ENCODE measurements at regions not wholly inside any gene's neighbourhood (a gene's known extent, or its start where the extent isn't known, plus 50 kb on each side); places are given as distances from the start of the nearest gene placed in this dataset.

DNA sequence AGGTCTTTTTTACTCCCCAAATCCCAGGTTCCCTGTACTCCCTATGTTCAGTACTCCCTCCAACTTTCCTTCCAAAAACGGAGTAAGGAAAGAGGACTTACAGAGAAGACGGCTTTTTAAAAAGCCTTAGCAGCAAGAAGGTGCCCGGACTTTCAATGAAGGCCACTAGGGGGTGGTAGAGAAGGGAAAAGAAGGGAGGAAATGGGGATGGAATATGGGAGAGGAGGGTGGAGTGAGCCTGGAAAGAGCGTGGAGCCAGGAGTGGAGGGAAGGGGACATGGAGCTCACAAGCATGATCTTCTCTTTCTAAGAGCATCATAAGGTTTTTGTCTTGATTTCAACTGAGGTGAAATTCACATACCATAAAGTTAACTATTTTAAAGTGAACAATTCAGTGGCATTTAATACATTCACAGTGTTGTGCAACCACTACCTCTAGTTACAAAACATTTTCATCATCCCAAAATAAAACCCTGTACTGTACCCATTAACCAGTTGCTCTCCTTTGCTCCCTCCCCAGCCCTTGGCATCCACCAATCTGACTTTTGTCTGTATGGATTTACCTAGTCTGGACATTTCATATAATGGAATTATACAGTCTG, 129.9 kb downstream of the ZNF281 start (continued):
- peak; percentile 39; the same call in 1 of the 2 replicates for TF ChIP-seq ZMYM4 (CRISPR knock-in tag; IDR thresholded peaks at IDR 0.05)
- TF ChIP-seq SALL1 (CRISPR knock-in tag; IDR thresholded peaks at IDR 0.05) = 0 out of 2 replicates have a peak, but pooled peaks have one; percentile 33
- no peak for TF ChIP-seq KLF15 (CRISPR knock-in tag; IDR thresholded peaks at IDR 0.05; ENCODE audit: borderline replicate concordance)
- no peak for TF ChIP-seq SETDB1 (CRISPR knock-in tag; IDR thresholded peaks at IDR 0.05; ENCODE audit: borderline replicate concordance)
- TF ChIP-seq SAP130 (CRISPR knock-in tag; IDR thresholded peaks at IDR 0.05; ENCODE audit: low read depth) = peak; percentile 26; the same call in 1 of the 2 replicates
- TF ChIP-seq NFKBIZ (CRISPR knock-in tag; IDR thresholded peaks at IDR 0.05) = no peak
- 0 out of 2 replicates have a peak, but pooled peaks have one; percentile 20 for TF ChIP-seq MIXL1 (CRISPR knock-in tag; IDR thresholded peaks at IDR 0.05)
- TF ChIP-seq DR1 (CRISPR knock-in tag; IDR thresholded peaks at IDR 0.05) = no peak
- TF ChIP-seq RBM39 (IDR thresholded peaks at IDR 0.05; ENCODE audit: low read depth, low read length, poor library complexity, severe bottlenecking) = no peak
- TF ChIP-seq ZNF850 (CRISPR knock-in tag; conservative IDR thresholded peaks at IDR 0.05) = no peak
- TF ChIP-seq ZBTB8A (CRISPR knock-in tag; IDR thresholded peaks at IDR 0.05; ENCODE audit: borderline replicate concordance, low read depth) = no peak
- TF ChIP-seq KDM4B (CRISPR knock-in tag; IDR thresholded peaks at IDR 0.05) = no peak
- TF ChIP-seq, protein P1, sequence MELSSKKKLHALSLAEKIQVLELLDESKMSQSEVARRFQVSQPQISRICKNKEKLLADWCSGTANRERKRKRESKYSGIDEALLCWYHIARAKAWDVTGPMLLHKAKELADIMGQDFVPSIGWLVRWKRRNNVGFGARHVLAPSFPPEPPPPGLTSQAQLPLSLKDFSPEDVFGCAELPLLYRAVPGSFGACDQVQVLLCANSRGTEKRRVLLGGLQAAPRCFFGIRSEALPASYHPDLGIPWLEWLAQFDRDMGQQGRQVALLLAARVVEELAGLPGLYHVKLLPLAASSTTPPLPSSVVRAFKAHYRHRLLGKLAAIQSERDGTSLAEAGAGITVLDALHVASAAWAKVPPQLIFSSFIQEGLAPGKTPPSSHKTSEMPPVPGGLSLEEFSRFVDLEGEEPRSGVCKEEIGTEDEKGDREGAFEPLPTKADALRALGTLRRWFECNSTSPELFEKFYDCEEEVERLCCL (CRISPR knock-in tag; IDR thresholded peaks at IDR 0.05; ENCODE audit: borderline replicate concordance) = no peak
- no peak for TF ChIP-seq RFX3 (CRISPR knock-in tag; IDR thresholded peaks at IDR 0.05)
- no peak for TF ChIP-seq HMGA1 (CRISPR knock-in tag; conservative IDR thresholded peaks at IDR 0.05)
- no peak for TF ChIP-seq PAWR (CRISPR knock-in tag; IDR thresholded peaks at IDR 0.05; ENCODE audit: borderline replicate concordance)
- TF ChIP-seq NCOA2 (CRISPR knock-in tag; IDR thresholded peaks at IDR 0.05) = no peak
- TF ChIP-seq, protein P2, sequence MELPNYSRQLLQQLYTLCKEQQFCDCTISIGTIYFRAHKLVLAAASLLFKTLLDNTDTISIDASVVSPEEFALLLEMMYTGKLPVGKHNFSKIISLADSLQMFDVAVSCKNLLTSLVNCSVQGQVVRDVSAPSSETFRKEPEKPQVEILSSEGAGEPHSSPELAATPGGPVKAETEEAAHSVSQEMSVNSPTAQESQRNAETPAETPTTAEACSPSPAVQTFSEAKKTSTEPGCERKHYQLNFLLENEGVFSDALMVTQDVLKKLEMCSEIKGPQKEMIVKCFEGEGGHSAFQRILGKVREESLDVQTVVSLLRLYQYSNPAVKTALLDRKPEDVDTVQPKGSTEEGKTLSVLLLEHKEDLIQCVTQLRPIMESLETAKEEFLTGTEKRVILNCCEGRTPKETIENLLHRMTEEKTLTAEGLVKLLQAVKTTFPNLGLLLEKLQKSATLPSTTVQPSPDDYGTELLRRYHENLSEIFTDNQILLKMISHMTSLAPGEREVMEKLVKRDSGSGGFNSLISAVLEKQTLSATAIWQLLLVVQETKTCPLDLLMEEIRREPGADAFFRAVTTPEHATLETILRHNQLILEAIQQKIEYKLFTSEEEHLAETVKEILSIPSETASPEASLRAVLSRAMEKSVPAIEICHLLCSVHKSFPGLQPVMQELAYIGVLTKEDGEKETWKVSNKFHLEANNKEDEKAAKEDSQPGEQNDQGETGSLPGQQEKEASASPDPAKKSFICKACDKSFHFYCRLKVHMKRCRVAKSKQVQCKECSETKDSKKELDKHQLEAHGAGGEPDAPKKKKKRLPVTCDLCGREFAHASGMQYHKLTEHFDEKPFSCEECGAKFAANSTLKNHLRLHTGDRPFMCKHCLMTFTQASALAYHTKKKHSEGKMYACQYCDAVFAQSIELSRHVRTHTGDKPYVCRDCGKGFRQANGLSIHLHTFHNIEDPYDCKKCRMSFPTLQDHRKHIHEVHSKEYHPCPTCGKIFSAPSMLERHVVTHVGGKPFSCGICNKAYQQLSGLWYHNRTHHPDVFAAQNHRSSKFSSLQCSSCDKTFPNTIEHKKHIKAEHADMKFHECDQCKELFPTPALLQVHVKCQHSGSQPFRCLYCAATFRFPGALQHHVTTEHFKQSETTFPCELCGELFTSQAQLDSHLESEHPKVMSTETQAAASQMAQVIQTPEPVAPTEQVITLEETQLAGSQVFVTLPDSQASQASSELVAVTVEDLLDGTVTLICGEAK (IDR thresholded peaks at IDR 0.05) = no peak
- TF ChIP-seq, protein P2 (CRISPR knock-in tag; IDR thresholded peaks at IDR 0.05) = no peak
- TF ChIP-seq SNAPC2 (CRISPR knock-in tag; IDR thresholded peaks at IDR 0.05) = no peak

Measured in HepG2 (cell line).